ENCODE measurements at regions not wholly inside any gene's neighbourhood (a gene's known extent, or its start where the extent isn't known, plus 50 kb on each side); places are given as distances from the start of the nearest gene placed in this dataset.

DNA sequence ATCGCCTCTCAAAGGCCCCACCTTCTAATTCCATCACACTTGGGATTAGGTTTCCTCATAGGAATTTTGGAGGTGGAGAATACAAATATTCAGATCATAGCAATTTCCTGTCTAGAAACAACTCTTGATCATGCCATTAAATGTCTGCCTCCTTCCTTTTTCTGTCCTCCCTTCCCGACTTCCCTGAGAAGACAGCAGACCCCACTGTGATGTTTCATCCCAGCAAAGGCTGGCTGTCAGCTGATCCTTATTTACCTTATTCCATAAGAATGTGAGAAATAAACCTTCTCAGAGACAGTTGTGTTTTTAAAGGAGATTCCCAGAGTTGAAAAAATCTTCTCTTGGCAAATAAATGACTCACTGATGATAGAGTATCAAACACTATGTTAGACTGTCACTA, 133.9 kb downstream of the TDRD15 start:
- TF ChIP-seq, protein P1, sequence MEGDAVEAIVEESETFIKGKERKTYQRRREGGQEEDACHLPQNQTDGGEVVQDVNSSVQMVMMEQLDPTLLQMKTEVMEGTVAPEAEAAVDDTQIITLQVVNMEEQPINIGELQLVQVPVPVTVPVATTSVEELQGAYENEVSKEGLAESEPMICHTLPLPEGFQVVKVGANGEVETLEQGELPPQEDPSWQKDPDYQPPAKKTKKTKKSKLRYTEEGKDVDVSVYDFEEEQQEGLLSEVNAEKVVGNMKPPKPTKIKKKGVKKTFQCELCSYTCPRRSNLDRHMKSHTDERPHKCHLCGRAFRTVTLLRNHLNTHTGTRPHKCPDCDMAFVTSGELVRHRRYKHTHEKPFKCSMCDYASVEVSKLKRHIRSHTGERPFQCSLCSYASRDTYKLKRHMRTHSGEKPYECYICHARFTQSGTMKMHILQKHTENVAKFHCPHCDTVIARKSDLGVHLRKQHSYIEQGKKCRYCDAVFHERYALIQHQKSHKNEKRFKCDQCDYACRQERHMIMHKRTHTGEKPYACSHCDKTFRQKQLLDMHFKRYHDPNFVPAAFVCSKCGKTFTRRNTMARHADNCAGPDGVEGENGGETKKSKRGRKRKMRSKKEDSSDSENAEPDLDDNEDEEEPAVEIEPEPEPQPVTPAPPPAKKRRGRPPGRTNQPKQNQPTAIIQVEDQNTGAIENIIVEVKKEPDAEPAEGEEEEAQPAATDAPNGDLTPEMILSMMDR (IDR thresholded peaks at IDR 0.05) = no peak
- TF ChIP-seq EZH2 (IDR thresholded peaks at IDR 0.05) = no peak
- TF ChIP-seq EZH2phosphoT487 (IDR thresholded peaks at IDR 0.05) = no peak
